GM12878 (cell line): ENCODE measurements at regions not wholly inside any gene's neighbourhood (a gene's known extent, or its start where the extent isn't known, plus 50 kb on each side); places are given as distances from the start of the nearest gene placed in this dataset.

Experiments
- ATAC-seq: fragments of 200-7000 bp; cut with Tn5 transposase; 3 replicates; pipeline ENCODE4 v1.9.1; 2020; ENCODE audit warnings: mild to moderate bottlenecking, moderate library complexity
- BruUV-seq: library from RNA; stranded (reverse); fragments of 400-500 nt; replicated peaks from 2 replicates; lab custom pipeline; 2021; lab: Mats Ljungman, UMichigan
- CTCF ChIA-PET: fragments of 300-600 bp; sonication (Branson Sonifier 250); formaldehyde crosslinking; extraction: SDS; loops from one replicate; lab custom pipeline; 2021; ENCODE audit warnings: inconsistent platforms; lab: Yijun Ruan, JAX
- POLR2A ChIA-PET: fragments of 350-600 bp; formaldehyde crosslinking; extraction: SDS; loops from one replicate; lab custom pipeline; 2021; ENCODE audit warnings: inconsistent platforms; lab: Charles Lee
- RAD21 ChIA-PET: fragments of 300-600 bp; sonication (Branson Sonifier 250); formaldehyde crosslinking; loops from one replicate; lab custom pipeline; 2023; ENCODE audit warnings: antibody characterized with exemption; ENCODE audit not compliant: unreplicated experiment; lab: Charles Lee
- SMC1A ChIA-PET: fragments of 300-600 bp; sonication (Branson Sonifier 250); formaldehyde crosslinking; loops from one replicate; lab custom pipeline; 2023; ENCODE audit not compliant: unreplicated experiment, uncharacterized antibody; lab: Charles Lee
- DNase-seq: peaks from one replicate; pipeline ENCODE4 v3.0.0-alpha.2; 2011; ENCODE audit warnings: low read depth, low spot score
- FAIRE-seq: peaks from 3 replicates; lab custom pipeline; 2011; peaks lifted over from hg19 to GRCh38; lab: Jason Lieb, UNC
- H2AFZ ChIP-seq: 2 replicates; pipeline ENCODE4 v1.6.0; 2011; ENCODE audit warnings: low read depth, low read length, control low read depth; ENCODE audit not compliant: control insufficient read depth
- H3K27ac ChIP-seq: 2 replicates; pipeline ENCODE4 v1.5.1; 2011; ENCODE audit warnings: control low read depth; ENCODE audit not compliant: control insufficient read depth, insufficient read depth
- H3K27me3 ChIP-seq, 2 experiments: replicated peaks in 1 of 2; 2 replicates each; pipeline versions ENCODE4 v1.6.0 to v1.6.1; 2011; ENCODE audit warnings: low read length in 1 of 2; ENCODE audit not compliant: control insufficient read depth in 2 of 2, insufficient read depth in 2 of 2
- H3K36me3 ChIP-seq, 2 experiments: 2 replicates each; pipeline ENCODE4 v1.5.1; 2011; ENCODE audit warnings: low read length in 1 of 2; ENCODE audit not compliant: control insufficient read depth in 2 of 2, insufficient read depth in 2 of 2
- H3K4me1 ChIP-seq: 2 replicates; pipeline ENCODE4 v1.6.1; 2011; ENCODE audit warnings: mild to moderate bottlenecking, low read length, moderate library complexity, mixed read lengths; ENCODE audit not compliant: control insufficient read depth, insufficient read depth
- H3K4me2 ChIP-seq: 2 replicates; pipeline ENCODE4 v1.6.0; 2011; ENCODE audit warnings: control low read depth; ENCODE audit not compliant: control insufficient read depth, insufficient read depth
- H3K4me3 ChIP-seq: fragments of 200-600 bp; sonication (generic); 2 replicates; pipeline ENCODE4 v1.5.1; 2016
- H3K79me2 ChIP-seq: 2 replicates; pipeline ENCODE4 v1.6.0; 2011; ENCODE audit warnings: low read length; ENCODE audit not compliant: control insufficient read depth, insufficient read depth
- H3K9ac ChIP-seq: 2 replicates; pipeline ENCODE4 v1.8.0; 2011; ENCODE audit warnings: low read length, control low read depth, mixed read lengths; ENCODE audit not compliant: control insufficient read depth, insufficient read depth
- H3K9me3 ChIP-seq: replicated peaks from 3 replicates; pipeline ENCODE4 v1.5.1; 2011; ENCODE audit warnings: mild to moderate bottlenecking, low read length; ENCODE audit not compliant: control insufficient read depth, insufficient read depth
- H4K20me1 ChIP-seq: 2 replicates; pipeline ENCODE4 v1.6.0; 2011; ENCODE audit not compliant: control insufficient read depth, insufficient read depth
- BCL3 ChIP-seq: IDR thresholded peaks from 2 replicates; pipeline ENCODE4 v1.6.1; 2011; ENCODE audit warnings: borderline replicate concordance, low read depth, mild to moderate bottlenecking, moderate library complexity, low read length; ENCODE audit not compliant: insufficient read depth, poor library complexity, severe bottlenecking
- CEBPZ ChIP-seq: fragments of 150-350 bp; IDR thresholded peaks from 2 replicates; pipeline ENCODE4 v1.6.1; 2016; ENCODE audit warnings: low read depth, low read length
- FOS ChIP-seq: IDR thresholded peaks from 3 replicates; pipeline ENCODE4 v1.6.1; 2011; ENCODE audit warnings: borderline replicate concordance; ENCODE audit not compliant: insufficient read length; ENCODE audit errors: extremely low read depth
- MAX ChIP-seq: IDR thresholded peaks from 2 replicates; pipeline ENCODE4 v1.6.1; 2012; ENCODE audit warnings: low read depth, low read length, improper control_type of control experiment
- TCF7 ChIP-seq: IDR thresholded peaks from 2 replicates; pipeline ENCODE4 v1.6.1; 2014; ENCODE audit warnings: antibody characterized with exemption, borderline replicate concordance
- WGBS: methylation state at CpG from one replicate; pipeline ENCODE4 v1.1.6; 2016; ENCODE audit warnings: low lambda C conversion rate; ENCODE audit not compliant: insufficient replicate concordance, insufficient coverage; ENCODE audit errors: missing lambda C conversion rate; 5-methylcytosine and 5-hydroxymethylcytosine counted together
- in situ Hi-C: fragments of 300-500 bp; cut with MboI; formaldehyde crosslinking; loops from 9 replicates; pipeline ENCODE4 v1.14.3; 2018; ENCODE audit warnings: mixed read lengths
- intact Hi-C: fragments of 100-400 bp; cut with micrococcal nuclease; formaldehyde crosslinking; loops from one replicate; pipeline ENCODE4 v1.14.2; 2022; ENCODE audit not compliant: unreplicated experiment

- CTCF ChIA-PET: no interaction called here
These were observed 304.1 kb upstream of the ANO5 start for GRCh38 chr11:21888814-21889213.

More at GRCh38 chr11:21888814-21889213, 304.1 kb upstream of the ANO5 start:
- FAIRE-seq: no peak
- Histone ChIP-seq H3K79me2 (no peaks in the 10 kb centered on the region), H3K9me3 (no peaks in the 10 kb centered on the region), H2AFZ (no peak overlapping the region), H3K27ac (no peak overlapping the region), H3K36me3 (no peaks in the 10 kb centered on the region), H3K27me3 (no peaks in the 10 kb centered on the region), H3K4me3 (no peak overlapping the region), H3K4me1 (no peaks in the 10 kb centered on the region), H4K20me1 (no peaks in the 10 kb centered on the region), H3K9ac (no peak overlapping the region), H3K4me2 (no peak overlapping the region)
- ChIA-PET SMC1A (interaction anchor here (1.2 kb wide), 1 partner anchor 8 kb away, joined by 3 read pairs; no protein-coding TSS in a partner anchor), POLR2A (no interaction called here), RAD21 (no interaction called here)
- TF ChIP-seq MAX (no peak), CEBPZ (no peak), BCL3 (peak; percentile 55), TCF7 (no peak), FOS (no peak)
- in situ Hi-C loops (no loop called here), intact Hi-C loops (no loop called here)
- DNase-seq: no peak
- no peak for ATAC-seq
- no TSS peak for BruUV-seq
- 0% methylated on average over 1 of the region's 1 CpG for WGBS
